WI38 (cell line): ENCODE measurements at regions not wholly inside any gene's neighbourhood (a gene's known extent, or its start where the extent isn't known, plus 50 kb on each side); places are given as distances from the start of the nearest gene placed in this dataset.
A peak's percentile ranks its signal among the peaks of the same experiment; 100 is the strongest.

Experiments
- H3K4me3 ChIP-seq: 2 replicates; pipeline ENCODE4 v1.5.1; 2011; ENCODE audit warnings: low read depth, mild to moderate bottlenecking, control low read depth, low read length
- CTCF ChIP-seq: IDR thresholded peaks from 2 replicates; pipeline ENCODE4 v1.5.1; 2012; ENCODE audit warnings: low read depth, mild to moderate bottlenecking, control low read depth, low read length

GRCh38 chr2:43105586-43106558 lies 120.5 kb downstream of the ZFP36L2 start:
- 0 out of 2 replicates have a peak, but pooled peaks have one; percentile 23 for TF ChIP-seq CTCF
- no peak overlapping the region for H3K4me3 ChIP-seq

- no peak overlapping the region for H3K4me3 ChIP-seq
- no peak for TF ChIP-seq CTCF
Observed at GRCh38 chr2:43104763-43105162, 121.6 kb downstream of the ZFP36L2 start.

- no peak for TF ChIP-seq CTCF
- H3K4me3 ChIP-seq, result no peak overlapping the region
Observed at GRCh38 chr2:43104106-43104505, 122.3 kb downstream of the ZFP36L2 start.

GRCh38 chr2:43103093-43103404 lies 123.4 kb downstream of the ZFP36L2 start:
- TF ChIP-seq CTCF, result no peak
- no peak overlapping the region for H3K4me3 ChIP-seq

- TF ChIP-seq CTCF, result no peak
Observed at GRCh38 chr2:43102366-43103092, 123.9 kb downstream of the ZFP36L2 start.

GRCh38 chr2:43101751-43102150 lies 124.7 kb downstream of the ZFP36L2 start:
- no peak for TF ChIP-seq CTCF
- H3K4me3 ChIP-seq, result no peak overlapping the region

More at GRCh38 chr2:43102366-43103092, 123.9 kb downstream of the ZFP36L2 start:
- H3K4me3 ChIP-seq, result no peak overlapping the region
